Pancreas (tissue), 10 donors: ENCODE measurements at regions not wholly inside any gene's neighbourhood (a gene's known extent, or its start where the extent isn't known, plus 50 kb on each side); places are given as distances from the start of the nearest gene placed in this dataset.

Experiments
- ATAC-seq, 4 donors: fragments of 200-7000 bp; cut with Tn5 transposase; one replicate each; pipeline versions ENCODE4 v1.8.0 to v1.9.1; 2020; ENCODE audit warnings: mild to moderate bottlenecking in 4 of 4, moderate library complexity in 4 of 4
- DNase-seq, 6 donors: peaks; one replicate each; pipeline ENCODE4 v3.0.0-alpha.2; 2020
- FAIRE-seq: peaks from 2 replicates; lab custom pipeline; 2012; peaks lifted over from hg19 to GRCh38; lab: Jason Lieb, UNC
- H3K27ac ChIP-seq, 4 donors: fragments of 200-600 bp; sonication (generic); 1 replicate in 3 of 4; 2 replicates in 1 of 4; pipeline versions ENCODE4 v1.5.0 to v1.8.0; 2020
- H3K27me3 ChIP-seq, 4 donors: fragments of 200-600 bp; one replicate each; pipeline ENCODE4 v1.8.0; 2021
- H3K36me3 ChIP-seq, 3 donors: fragments of 200-600 bp; sonication (generic) in 1 of 3; one replicate each; pipeline versions ENCODE4 v1.5.0 to v1.8.0; 2020 to 2021
- H3K4me1 ChIP-seq, 3 donors: fragments of 200-600 bp; one replicate each; pipeline ENCODE4 v1.8.0; 2021
- H3K4me3 ChIP-seq, 4 donors: fragments of 200-600 bp; sonication (generic) in 2 of 4; one replicate each; pipeline versions ENCODE4 v1.5.0 to v1.8.0; 2020 to 2021
- H3K9me3 ChIP-seq, 4 donors: fragments of 200-600 bp; one replicate each; pipeline ENCODE4 v1.8.0; 2021
- CTCF ChIP-seq, 4 donors: fragments of 200-600 bp; sonication (generic) in 3 of 4; IDR thresholded peaks; one replicate each; pipeline versions ENCODE4 v1.5.0 to v1.8.0; 2021; ENCODE audit warnings: antibody characterized with exemption in 4 of 4
- WGBS, 2 donors: extraction: QIAGEN DNeasy Blood & Tissue Kit; methylation state at CpG; one replicate each; pipeline ENCODE4 v1.1.7; 2013; 5-methylcytosine and 5-hydroxymethylcytosine counted together
- intact Hi-C, 3 donors: fragments of 100-400 bp; cut with DNase I; formaldehyde crosslinking; loops; one replicate each; pipeline versions ENCODE4 v1.11.1 to v1.14.2; 2022
- donor health status: healthy with polysubstance abuse.
- donor health status: DM: no; HTN: no; CAD: no; lungs with moderate emphysema.
- donor health status: DM: no; HTN: no; CAD: no.
- donor health status: control.
- donor health status: control.
- donor health status: Bipolar disorder and iron deficiency.
- donor health status: DM: yes; HTN: yes; CAD: no.
- donor health status: DM: no; HTN: no; CAD: no.
- donor health status: DM: no; HTN: no; CAD: no.
- donor health status: DM: yes; HTN: yes; CAD: no.

DNA sequence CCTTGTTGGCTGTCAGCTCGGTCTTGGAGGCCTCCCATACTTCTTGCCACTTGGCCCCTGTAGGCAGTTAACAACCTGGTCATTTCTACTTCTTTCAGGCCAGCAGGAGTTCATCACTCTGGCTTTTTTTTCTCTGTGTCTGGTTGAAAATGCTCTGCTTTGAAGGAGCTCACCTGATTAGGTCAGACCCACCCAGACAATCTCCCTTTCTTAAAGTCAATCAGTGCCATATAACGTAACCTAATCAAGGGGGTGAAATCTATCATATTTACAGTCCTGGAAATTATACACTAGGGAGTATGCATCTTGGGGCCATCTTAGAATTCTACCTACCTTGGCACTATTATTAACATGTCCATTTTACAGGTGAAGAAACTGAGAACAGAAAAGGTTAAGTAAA is 155.4 kb downstream of the SREK1 start:
- 90 to 95% methylated on average over 2 of the region's 2 CpGs for WGBS, 2 donors
- intact Hi-C loops, result no loop called here
- no peak overlapping the region for H3K4me3 ChIP-seq
- no peaks in the 10 kb centered on the region for H3K4me1 ChIP-seq
- H3K27ac ChIP-seq, result no peak overlapping the region
- TF ChIP-seq CTCF (IDR thresholded peaks at IDR 0.05), result no peak
- DNase-seq (no peak), ATAC-seq (no peak), FAIRE-seq (no peak)
- H3K36me3 ChIP-seq, result no peaks in the 10 kb centered on the region
- no peaks in the 10 kb centered on the region for H3K9me3 ChIP-seq
- H3K27me3 ChIP-seq, result no peaks in the 10 kb centered on the region

DNA sequence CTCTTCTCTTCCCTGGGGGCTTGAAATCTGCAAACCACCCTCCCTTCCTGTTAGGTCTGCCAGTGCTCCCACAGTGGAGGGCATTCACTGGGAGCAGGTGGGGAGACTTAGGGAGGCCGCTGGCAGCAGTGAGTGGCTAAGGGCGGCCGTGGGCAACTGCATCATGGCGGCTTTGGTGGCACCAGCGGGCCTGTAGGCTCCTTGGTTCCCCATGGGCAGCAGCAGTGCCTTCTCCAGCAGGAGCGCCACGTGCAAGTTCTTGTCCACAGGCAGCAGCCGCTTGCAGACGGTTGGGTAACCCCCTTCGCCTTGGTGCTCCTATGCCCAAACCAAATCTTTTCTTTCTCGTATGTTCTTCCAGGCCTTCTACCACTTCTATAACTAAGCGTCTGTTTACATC is 158.2 kb downstream of the SREK1 start:
- H3K4me3 ChIP-seq, result no peak overlapping the region
- FAIRE-seq, result no peak
- intact Hi-C loops, result loop anchor here in 1 of 3 donors (10.0 kb wide), 1 partner anchor 452 kb away; no protein-coding TSS in a partner anchor
- no peak for DNase-seq
- ATAC-seq, result no peak
- no peak for TF ChIP-seq CTCF (IDR thresholded peaks at IDR 0.05)
- no peaks in the 10 kb centered on the region for H3K4me1 ChIP-seq
- H3K27me3 ChIP-seq, result no peaks in the 10 kb centered on the region
- H3K9me3 ChIP-seq, result no peaks in the 10 kb centered on the region
- no peaks in the 10 kb centered on the region for H3K36me3 ChIP-seq
- WGBS, 2 donors, result 84 to 90% methylated on average over 12 of the region's 12 CpGs
- H3K27ac ChIP-seq, result no peak overlapping the region

DNA sequence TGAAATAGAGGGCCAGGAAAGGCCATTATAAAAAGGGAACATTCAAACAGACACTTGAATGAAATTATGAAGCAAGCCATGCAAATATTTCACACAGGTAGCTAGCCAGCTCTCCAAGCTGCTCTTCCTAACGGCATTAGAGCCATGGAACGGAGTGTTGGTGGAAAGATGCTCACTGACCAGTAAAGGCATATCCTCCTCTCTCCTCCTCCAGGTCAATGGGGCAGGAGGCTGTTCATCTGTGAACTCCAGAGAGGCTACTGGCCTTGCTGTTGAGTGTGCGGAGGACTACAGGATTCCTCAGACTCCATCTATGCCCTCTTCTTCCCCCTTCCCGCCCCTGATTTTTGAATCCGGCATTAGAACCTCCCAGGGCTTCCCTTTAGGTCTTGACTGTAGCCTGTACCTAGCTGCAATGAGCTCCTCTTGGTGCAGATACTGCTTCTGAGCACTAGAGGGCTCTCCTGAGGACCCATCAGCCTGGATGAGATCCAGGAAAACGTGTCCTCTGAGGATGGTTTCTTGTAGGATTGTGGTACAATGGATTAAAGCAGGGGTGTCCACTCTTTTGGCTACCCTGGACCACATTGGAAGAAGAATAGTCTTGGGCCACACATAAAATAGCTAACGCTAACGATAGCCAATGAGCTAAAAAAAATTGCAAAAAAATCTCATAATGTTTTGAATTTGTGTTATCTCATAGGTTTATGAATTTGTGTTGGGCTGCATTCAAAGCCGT is 162.2 kb downstream of the SREK1 start:
- no peak overlapping the region for H3K4me3 ChIP-seq
- no peaks in the 10 kb centered on the region for H3K36me3 ChIP-seq
- intact Hi-C loops, result loop anchor here in 2 of 3 donors (5.0 to 10.0 kb wide), 2 partner anchors 449 to 451 kb away; no protein-coding TSS in a partner anchor
- peak; percentile 90 to 98 (median 96) for ATAC-seq
- H3K27me3 ChIP-seq, result no peaks in the 10 kb centered on the region
- TF ChIP-seq CTCF (IDR thresholded peaks at IDR 0.05), result peak; percentile 58 to 80 (median 74)
- WGBS, 2 donors, result 11 to 16% methylated on average over 9 of the region's 9 CpGs
- no peak overlapping the region for H3K27ac ChIP-seq
- FAIRE-seq, result no peak
- H3K4me1 ChIP-seq, result no peaks in the 10 kb centered on the region
- H3K9me3 ChIP-seq, result no peaks in the 10 kb centered on the region
- DNase-seq, result peak in 4 of 6 donors; percentile 33 to 73 (median 42)

DNA sequence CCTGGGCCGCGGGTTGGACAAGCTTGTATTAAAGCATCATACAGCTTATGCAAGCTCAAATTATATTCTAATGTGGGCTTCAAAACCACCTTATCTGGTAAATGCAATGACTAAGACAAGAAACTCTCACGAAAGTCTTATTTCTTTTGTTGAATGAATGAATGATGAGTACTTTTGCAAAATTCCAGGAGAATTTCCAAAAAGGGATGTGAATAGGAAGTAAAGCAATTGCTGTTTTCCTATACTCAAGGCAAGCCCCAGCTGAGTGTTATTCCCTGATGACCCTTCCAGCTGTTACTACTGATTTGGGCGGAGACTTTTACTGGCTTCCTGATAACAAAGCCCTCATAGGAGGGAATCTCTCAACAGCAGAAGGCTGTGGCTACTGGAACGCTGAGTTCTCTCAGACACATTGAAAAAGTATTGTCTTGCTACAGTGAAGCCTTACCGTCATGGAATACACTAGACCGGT is 162.8 kb downstream of the SREK1 start:
- H3K9me3 ChIP-seq, result no peaks in the 10 kb centered on the region
- H3K4me1 ChIP-seq, result no peaks in the 10 kb centered on the region
- no peak for DNase-seq
- TF ChIP-seq CTCF (IDR thresholded peaks at IDR 0.05), result no peak
- intact Hi-C loops, result loop anchor here in 2 of 3 donors (5.0 to 10.0 kb wide), 2 partner anchors 448 to 450 kb away; no protein-coding TSS in a partner anchor
- H3K36me3 ChIP-seq, result no peaks in the 10 kb centered on the region
- no peak overlapping the region for H3K27ac ChIP-seq
- ATAC-seq, result peak in 2 of 4 donors; percentile 15 to 32
- H3K27me3 ChIP-seq, result no peaks in the 10 kb centered on the region
- H3K4me3 ChIP-seq, result no peak overlapping the region
- no peak for FAIRE-seq
- 45 to 50% methylated on average over 7 of the region's 7 CpGs for WGBS, 2 donors
